ENCODE measurements at regions not wholly inside any gene's neighbourhood (a gene's known extent, or its start where the extent isn't known, plus 50 kb on each side); places are given as distances from the start of the nearest gene placed in this dataset.
A peak's percentile ranks its signal among the peaks of the same experiment; 100 is the strongest.

DNA sequence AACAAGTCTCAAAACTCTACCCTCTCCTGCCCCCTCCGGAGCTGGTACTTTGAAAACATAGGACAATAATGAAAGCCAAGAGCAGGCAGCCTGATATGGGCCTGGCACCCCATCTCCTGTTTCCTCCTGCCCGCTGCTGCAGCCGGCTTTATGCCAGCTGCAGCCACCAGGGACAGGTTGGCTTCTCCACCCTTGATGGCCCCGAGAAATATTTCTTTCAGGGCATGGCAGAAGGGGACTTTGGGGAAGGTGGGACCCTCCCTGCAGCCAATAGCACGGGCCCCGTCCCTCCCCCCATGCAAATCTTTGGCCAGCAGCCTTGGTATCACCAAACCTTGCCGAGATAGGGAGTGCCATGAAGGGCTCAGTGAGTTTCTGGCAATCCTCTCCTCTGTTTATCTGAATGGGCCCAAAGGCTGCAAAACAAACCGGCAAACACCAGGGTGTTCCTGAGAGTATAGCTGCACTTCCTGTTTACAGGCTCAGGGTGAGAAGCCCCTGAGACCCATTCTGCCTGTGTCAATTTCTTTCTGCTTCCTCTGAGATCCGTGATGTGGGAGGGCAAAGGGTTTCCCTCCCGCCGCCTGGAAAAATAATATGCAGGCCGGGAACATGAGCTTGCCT, 73.4 kb upstream of the BOD1 start:
- DNase-seq (ENCODE audit: low spot score), result no peak

DNA sequence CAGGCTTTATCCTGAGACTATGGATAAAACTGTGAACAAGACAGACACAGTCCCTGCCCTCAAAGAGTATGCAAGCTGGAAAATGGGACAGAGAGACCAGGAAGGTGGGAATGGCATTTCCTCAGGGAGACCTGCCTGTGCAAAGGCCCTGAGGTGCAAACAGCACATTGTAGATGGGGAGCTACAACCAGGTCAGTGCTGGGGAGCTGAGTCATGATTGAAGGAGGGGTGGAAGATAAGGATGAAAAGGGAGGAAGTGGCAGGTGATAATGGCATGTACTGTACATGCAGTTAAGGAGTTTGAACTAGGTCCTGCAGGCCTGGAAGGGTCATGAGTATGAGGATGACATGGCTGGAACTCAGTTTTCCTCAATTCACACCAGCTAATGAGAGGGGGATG, 75.5 kb upstream of the BOD1 start:
- DNase-seq (ENCODE audit: low spot score), result no peak

DNA sequence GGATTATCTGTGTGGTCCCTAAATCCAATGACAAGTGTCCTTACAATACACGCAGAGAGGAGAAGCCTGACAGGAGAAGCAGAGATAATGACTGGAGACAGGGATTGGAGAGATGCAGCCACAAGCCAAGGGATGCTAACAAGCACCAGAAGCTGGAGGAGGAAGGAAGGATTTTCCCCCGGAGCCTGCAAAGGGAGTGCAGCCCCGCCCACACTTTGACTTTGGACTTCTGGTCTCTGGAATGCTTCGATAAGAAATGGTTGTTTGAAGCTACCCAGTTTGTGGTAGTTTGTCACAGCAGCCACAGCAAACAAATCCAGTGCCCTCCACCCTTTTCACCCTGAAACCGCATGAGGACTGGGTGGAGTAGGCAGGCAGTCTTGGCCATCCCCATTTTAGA, 77.2 kb upstream of the BOD1 start:
- DNase-seq (ENCODE audit: low spot score), result no peak

DNA sequence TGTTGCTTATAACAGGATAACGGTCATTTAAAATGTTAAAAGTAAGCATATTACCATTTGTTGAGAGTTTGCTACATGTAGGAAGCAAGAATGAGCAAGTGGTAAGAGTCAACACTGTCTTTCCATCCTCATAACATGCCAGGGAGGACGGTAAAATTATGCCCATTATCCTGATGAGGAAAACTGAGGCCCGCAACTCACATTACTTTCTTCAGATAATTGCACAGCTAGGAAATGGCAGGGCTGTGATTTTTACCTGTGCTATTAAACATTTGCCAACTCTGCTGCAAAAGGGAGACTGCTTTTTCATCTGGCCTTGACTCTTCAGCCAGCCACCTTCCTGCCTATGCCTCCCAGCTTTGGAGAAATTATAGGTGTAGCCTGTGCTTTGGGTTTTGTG, 79.8 kb upstream of the BOD1 start:
- DNase-seq (ENCODE audit: low spot score), result no peak

DNA sequence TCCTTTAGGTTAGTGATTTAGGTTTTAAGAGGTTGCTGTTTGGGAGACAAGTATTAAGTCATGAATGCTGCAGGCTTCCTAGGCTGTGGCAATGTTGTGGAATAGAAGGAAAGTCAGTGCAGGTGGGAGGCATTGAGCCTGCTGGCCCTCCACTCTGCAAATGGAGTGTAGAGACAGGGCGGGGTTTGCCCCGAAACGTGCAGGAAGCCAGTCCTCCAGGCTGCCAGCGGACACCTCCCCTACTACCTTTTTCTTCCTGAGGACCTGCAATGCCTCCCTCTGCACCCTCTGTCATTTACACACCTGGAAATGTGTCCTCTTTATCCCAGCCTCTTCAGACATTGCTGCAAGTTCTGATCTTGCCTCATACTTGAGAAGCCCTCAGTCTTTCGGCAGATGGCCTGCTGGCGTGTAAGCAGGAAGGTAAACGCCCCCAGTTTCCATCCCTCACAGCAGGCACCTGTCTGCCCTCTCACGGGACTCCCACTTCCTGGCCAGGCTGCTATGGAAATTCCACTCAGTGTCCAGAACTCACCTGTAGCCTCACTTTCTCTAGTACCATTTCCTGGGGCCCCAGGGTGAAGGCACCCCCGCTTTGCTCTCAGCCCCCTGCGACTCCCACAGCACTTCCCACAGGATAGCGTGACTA, 81.6 kb upstream of the BOD1 start:
- DNase-seq (ENCODE audit: low spot score), result no peak

DNA sequence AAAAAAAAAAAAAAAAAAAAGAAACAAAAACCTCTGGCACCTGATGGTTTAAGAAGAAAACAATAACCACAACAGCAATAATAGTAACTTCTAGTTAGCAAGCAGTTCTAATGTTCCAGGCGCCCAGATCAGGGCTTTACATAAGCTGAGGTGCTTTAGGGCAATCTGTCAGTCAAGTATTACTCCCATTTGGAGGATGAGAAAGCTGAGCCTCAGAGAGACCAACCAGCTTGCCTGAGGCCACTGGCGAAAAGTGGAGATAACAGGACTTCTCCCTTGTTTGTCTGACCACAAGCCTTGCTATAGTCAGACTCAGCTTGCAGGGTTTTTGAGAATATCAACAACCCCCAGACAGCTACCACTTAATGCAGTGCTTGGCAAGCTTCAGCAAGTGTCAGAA, 83.5 kb upstream of the BOD1 start:
- DNase-seq (ENCODE audit: low spot score), result no peak

DNA sequence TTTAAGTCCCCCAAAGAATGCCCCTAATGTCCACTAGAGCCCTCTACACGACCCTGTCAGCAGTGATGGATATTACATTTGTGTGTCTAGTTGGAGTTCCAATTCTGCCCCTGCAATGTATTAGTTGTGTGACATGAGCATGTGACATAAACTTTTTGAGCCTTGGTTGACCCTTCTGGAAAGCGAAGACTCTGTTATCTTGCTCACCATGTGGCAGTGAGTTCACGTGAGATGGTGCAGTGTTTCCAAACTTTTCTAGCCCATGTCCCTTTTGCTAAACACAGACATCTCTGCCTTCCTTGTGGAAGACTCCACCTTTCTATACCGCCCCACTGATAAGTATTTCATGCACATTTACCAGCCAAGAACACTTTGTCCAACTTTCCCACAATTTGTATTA, 87.0 kb upstream of the BOD1 start:
- DNase-seq (ENCODE audit: low spot score), result no peak

DNA sequence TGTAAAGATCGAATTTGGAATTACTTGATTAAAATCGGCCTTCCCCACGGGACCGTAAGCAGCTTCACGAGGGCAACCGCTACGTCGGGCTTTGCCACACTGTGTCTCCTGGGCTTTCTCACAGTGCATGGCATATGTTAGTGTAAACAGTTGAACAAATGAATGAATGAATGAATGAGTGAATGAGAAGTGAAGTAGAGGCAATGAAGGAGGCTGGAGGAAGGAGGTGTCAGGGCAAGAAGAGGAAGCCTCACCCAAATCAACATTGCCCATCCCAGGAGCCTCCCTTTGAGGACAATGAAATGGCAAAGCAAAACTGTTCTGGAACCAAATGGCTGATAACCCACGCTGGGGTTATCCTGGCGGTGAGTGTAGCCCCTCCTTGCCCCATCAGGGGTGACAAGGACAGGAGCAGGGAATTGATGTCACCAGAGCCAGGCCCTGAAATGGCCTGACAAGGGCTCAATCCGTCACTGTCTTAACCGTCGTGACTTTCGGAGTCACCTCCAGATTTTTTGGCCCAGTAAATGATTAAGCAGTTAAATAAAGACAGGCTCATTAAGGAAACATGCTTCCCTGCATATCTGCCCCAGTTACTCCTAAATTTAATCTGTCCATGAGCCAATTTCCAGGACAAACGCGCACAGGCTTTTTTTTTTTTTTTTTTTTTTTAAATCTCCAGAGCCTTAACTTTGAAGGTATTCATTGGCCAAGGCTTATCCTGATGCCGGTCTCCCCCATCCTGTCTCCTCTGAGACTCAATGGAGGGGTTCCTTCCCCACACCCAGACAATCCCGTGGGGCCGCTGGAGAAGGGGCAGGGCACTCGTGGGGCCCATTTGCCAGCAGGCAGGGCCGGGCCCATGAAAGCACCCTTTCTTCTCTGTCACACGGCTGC, 88.4 kb upstream of the BOD1 start:
- no peak for DNase-seq (ENCODE audit: low spot score)

DNA sequence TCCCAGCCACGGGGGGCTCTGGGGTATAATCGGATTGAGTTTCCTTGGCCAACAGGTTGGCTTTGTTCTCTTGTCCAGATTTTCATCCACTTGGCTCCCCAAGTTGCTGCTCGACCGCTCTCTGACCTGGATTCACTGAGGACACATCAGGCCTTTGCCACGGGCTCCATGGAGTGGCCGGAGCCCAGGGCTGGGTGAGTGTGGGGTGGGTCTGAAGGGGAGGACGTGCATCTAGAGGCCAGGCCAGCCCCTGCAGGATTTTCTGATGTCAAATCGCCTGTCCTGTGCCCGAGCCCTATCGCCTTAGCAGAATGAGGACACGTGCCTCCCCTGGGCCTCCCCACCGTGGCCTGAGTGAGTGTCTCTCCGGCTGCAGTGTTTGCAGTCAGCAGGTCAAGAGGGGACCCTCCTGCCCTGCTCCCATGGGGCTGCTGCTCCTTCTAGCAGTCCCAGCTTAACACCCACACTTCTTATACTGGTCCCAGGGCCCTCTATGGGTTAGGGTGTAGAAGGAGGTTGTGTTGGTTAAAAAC, 89.1 kb upstream of the BOD1 start:
- no peak for DNase-seq (ENCODE audit: low spot score)

DNA sequence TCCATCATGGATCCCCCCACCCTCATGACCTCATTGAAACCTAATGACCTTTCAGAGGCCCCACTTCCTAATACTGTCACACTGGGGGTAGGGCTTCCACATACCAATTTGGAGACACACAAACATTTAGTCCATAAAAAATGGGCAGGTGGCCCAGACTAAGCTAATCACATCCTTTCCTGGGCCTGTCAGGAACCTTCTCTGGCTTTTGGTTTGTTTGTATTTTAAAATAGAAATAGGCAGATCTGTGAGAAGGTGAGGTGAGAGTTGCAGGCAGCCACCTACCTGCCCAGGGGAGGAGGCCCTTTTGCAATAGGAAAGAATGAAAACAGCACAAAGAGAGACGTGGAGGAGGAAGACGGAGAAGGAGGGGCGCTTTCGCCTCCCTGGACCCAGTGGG, 90.2 kb upstream of the BOD1 start:
- no peak for DNase-seq (ENCODE audit: low spot score)

DNA sequence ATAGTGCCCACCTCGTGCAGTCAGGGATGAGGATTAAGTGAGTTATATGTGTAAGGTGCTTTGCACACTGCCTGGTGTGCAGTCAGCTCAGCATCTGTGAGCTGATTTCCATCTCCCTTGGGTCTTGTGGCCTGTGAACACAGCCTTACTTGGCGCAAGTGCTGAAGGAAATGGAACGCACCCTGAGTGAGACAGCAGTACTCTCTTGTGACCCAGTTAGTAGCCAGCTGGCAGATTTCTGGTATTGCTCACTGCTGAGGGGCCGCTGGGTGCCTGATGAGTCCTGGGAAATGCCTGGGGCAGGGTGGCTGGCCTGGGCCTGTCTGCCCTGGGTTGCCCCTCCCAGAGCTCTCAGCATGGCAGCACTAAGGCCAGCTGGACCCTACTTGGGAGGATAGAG, 90.9 kb upstream of the BOD1 start:
- DNase-seq (ENCODE audit: low spot score), result peak; percentile 44

DNA sequence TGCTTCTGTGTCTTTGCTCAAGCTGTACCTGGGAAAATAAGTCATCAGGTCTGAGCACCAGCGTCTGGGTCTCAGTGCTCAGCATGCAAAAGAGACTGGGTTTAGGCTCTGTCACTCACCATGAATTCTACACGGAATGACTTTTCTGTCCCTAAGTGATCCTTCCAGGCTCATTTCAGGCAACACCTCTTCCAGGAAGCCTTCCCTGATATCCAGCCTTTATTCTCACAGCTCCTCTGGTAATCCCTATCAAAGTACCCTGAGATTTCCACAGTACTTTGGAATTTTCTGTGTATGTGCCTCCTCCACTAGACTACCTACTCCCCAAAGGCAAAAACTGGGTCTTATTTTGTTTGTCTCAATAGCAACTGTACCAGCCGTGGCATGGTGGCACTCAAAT, 92.7 kb upstream of the BOD1 start:
- no peak for DNase-seq (ENCODE audit: low spot score)

DNA sequence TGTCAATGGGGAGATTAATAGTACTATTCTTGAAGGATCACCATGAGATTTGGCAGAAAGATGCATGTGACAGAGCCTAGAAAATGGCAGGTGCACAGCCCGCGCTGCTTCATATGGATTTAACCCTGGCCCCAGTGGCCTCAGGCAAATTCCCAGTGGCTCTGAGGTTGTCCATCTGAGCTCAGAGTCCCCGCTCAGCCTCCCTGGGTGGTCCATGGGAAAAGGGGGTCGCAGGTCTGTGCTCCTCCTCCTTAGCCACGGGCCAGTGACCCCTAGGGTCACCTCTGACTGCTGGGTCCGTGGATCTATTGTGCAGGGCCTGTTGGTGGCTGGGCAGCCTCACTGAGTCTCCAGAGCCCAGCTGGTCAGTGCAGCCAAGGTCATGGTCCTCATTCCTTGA, 93.3 kb upstream of the BOD1 start:
- no peak for DNase-seq (ENCODE audit: low spot score)

DNA sequence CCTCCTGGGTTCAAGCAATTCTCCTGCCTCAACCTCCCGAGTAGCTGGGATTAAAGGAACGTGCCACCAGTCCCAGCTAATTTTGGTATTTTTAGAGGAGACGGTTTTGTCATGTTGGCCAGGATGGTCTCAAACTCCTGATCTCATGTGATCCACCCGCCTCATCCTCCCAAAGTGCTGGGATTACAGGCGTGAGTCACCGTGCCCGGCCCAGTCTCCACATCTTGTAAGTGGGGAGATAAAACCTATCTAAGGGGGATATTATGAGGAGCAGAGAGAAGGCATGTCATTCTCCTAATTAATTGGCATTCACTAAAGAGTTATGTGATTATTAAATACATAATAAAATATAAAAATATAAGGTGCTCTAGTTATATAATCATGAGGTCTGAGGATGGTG, 94.1 kb upstream of the BOD1 start:
- no peak for DNase-seq (ENCODE audit: low spot score)

DNA sequence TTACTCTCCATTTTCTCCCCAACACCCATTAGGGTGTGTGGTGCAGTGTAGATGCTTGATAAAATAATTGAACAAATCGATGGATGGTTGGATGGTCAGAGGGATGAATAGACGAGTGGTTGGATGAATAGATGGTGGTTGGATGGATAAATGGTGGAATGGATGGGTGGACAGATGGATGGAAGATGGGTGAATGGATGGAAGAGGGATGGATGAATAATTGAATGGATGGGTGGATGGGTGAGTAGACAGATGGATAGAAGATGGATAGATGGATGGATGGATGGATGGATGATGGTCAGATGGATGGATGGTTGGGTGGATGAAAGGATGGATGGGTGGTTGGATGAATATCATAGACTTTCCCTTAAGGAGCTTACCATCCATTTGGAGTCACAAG, 95.0 kb upstream of the BOD1 start:
- no peak for DNase-seq (ENCODE audit: low spot score)

DNA sequence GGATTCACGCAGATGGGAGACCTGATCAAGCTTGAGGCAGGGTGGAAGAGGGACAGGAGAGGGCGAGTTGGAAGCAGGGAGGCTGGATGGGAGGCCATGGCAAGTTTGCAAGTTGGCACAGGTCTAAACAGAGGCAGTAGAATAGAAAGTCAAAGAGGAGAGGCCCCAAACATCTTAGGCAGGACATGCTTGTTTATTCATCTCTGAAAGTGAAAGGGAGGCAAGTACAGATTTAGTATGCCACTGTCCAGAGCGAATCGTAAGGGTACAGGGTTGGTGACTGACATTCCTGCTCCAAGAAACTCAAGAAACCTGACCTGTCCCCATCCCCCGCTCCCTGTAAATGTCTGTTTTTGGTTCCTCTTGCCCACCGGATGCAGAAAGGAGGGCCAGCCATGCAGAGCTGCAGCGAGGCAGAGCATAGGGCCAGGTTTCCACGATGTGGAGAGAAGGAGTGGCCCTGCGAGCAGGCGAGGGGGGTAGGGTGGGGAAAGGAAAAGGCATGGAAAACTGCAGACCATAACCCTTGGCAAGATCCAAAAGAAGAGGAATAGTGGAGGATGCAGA, 96.2 kb upstream of the BOD1 start:
- no peak for DNase-seq (ENCODE audit: low spot score)

DNA sequence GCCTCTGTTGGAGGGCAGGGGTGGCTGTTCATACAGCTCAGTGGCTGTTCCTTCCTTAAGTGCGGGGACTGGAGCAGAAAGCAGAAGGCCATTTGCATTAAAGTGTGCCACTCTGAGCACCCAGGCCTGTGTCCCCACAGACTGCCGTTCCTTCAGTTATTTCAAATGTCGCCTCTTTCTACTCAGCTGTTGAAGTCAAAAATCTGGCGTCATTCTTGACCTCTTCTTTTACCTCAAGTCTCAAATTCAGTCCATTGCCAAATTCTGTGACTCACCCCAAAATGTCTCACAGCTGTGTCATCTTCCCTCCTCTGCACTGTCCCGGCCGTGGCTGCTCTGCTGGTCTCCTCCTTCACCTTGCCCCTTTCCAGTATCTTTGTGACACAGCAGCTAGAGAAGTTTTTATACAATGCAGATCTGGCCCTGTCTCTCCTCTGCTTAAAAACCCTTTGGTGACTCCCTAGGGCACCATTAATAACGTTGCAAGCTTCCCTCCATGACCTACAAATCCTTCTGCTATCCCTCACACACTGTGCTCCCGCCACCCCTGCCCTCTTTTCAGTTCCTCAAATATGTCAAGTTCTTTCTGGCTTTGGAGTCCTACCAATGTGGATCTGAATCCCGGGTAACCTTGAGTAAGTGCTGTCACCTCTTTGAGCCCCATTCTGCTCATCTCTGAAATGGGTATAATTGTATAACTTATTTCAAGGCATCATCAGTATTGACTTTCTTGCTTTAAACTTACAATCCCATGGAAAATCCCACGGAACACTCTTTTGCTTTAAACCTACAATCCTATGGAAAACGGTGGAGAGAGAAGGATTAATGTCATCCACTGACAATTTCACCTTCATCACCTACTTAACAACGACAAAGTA, 98.3 kb upstream of the BOD1 start:
- DNase-seq (ENCODE audit: low spot score), result peak; percentile 85

DNA sequence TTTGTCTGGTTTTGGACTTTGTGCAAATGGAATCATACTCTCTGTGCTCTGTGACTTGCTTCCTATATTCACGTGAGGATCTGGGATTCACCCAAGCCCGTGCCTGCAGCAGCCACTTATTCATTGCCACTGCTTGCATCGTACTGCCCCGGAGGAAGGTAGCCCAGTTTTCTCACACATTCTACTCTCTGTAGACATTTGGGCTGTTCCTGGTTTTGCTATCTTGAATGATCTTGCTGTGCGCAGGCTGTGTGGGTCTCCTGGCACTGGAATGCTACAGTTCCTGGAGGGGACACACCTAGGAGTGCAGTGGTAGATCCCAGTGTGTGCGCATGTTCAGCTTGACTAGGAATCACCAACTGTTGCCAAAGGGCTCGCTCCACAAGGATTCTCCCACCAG, 99.2 kb upstream of the BOD1 start:
- DNase-seq (ENCODE audit: low spot score), result no peak

DNA sequence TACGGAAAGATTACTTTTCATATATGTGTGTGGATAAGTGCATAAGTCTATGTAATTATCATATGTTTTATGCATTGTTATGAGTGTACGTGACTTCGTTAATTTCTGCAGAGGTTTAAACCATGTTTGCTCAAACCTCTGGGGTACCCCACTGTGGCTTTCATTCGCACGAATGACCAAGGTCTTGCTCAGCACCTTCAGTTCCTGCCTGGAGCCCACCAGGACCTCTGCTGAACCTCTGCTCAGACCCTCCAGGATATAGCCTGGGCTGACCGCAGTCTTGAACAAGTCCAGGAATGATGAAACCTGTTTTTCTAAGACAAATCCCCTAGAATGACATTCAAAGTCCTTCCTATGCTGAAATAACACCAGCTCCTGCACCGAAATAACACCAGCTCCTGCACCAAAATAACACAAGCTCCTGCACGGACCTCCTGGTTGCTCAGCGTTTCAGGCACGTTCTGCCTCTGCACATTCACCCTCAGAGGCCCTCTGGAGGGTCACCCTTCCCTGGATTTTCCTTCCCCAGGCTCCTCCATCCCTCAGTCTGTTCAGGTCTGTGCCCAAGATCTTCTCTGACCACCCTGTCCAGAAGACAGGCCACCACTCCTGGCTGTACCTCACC, 99.7 kb upstream of the BOD1 start:
- DNase-seq (ENCODE audit: low spot score), result no peak

DNA sequence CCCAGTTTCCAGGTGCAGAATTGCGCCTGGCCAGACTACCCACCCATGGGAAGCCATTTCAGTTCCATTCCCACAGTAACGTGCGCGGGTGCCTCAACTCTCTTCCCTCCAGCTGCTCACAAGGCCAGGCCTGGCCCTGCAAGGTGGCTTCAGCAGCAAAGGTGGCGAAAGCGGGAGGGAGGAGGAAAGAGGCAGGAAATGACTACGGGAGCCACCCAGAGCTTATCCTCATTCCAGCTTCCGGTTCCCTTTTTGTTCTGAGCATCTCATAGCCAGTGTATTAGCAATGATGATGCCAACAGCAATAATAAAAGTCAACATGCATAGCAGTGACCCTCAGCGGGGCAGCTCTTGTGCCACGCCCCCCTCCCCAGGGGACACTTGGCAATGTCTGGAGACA, 101.5 kb upstream of the BOD1 start:
- DNase-seq (ENCODE audit: low spot score), result no peak

DNA sequence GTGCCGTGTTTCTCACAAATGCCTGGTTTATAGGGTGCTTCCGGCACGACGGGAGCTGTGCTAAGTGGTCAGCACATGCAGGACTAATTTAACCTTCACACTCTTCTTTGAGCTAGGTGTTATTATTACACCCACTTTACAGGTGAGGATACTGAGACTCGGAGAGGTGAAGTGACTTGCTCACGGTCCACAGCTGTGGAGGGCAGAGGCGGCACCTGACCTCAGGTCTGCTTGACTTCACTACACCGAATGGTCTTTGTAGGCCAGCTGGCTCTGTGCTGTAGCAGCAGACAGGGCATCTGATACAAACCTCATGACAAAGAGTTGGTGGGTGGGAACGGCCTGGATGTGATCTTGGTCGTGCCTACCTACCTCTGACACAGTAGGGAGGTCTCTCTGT, 102.0 kb upstream of the BOD1 start:
- DNase-seq (ENCODE audit: low spot score), result no peak
